Skin of body (tissue), 1 donor: ENCODE measurements at regions not wholly inside any gene's neighbourhood (a gene's known extent, or its start where the extent isn't known, plus 50 kb on each side); places are given as distances from the start of the nearest gene placed in this dataset.
"Not testable (repeated sequence)": the region's sequence is repeated elsewhere in the genome, so short reads cannot be mapped to it uniquely, and the experiment has no call there.

Source experiments
- DNase-seq: peaks from one replicate; lab custom pipeline; 2025; lab: John Stamatoyannopoulos, UW

DNA sequence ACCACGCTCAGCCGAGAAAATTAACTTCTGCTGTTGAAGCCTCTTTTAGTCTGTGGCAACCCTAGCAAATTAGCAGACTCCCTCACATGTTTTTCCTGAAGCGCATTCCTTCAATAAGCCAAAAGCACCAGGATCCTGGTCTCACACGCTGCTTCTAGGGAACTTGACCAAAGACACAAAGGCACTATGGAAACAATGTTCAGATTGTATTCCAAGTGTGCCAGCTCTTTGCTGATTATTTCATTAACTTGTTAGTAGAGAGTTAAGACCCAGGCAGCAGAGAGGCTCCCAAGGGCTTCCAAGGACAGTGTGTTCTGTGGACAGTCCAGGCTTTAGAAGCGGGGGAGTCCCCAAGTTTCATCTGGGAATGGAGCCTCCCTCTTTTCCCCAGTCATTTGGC is 94.4 kb upstream of the BASP1 start:
- DNase-seq = no peak

DNA sequence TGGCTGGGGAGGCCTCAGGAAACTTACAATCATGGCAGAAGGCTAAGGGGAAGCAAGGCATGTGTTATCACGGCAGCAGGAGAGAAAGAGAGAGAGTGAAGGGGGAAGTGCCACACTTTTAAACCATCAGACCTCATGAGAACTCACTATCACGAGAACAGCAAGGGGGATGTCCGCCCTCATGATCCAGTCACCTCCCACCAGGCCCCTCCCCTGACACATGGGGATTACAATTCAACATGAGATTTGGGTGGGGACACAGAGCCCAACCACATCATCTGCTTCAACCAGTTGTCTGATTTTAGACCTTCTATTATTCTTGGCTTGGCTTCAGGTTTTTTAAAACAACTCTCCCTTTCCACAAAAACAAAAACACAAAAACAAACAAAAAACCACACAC is 93.7 kb upstream of the BASP1 start:
- not testable (repeated sequence) for DNase-seq

DNA sequence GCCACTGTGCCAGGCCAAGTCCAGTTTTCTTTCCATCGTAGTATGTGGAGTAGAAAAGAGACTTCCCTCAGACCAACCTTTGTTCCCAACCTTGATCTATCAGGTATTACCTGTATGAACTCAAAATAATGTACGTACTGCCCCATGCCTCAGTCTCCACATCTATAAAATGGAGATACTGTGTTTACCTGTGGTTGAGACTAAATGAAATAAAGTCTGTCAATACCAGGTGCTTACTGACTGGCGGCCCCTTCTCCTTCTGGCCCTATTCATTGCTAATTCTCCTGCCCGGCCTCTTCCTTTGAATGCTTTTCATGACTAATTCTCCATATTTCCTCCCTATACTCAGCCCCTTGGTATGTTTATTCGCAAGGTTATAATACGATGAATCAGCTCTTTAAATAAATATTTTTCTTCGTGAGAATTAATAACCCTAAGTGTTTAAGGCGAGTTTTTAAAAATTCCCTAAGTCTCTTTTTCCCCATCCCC is 89.6 kb upstream of the BASP1 start:
- DNase-seq = no peak

DNA sequence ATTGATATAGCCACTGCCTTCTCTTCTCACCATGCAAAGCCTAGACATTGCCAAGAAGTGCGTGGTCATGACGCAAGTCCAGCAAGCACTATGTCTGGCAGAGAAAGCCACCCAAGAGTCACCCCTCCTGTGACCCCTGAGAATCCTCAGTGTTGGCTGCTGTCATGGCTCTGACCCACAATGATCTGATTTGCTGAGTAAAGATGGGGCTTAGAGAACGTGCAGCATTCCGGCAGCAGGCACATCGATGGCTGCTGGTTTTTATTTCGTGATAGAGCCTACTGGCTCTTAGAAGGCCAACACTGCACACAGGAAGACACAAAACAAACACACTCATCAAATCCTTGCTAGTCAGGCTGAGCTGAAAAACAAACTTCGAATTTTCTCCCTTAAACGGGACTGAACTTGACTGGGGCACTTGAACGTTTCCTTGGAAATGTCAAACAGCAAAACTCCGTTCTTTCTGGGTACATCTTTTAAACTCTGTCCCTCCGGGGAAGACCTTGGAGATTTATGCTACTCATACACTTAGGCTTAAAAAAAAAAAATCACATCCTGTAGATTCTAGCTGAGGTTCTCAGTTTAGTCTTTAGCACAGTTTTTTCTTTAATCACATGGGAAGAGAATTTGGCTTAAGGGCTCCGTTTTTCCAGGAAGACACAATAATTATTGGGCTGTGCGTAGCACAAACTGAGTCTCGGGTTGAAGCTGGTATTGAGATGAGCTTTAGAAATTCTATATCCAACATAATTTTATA is 88.2 kb upstream of the BASP1 start:
- DNase-seq = peak; percentile 43

DNA sequence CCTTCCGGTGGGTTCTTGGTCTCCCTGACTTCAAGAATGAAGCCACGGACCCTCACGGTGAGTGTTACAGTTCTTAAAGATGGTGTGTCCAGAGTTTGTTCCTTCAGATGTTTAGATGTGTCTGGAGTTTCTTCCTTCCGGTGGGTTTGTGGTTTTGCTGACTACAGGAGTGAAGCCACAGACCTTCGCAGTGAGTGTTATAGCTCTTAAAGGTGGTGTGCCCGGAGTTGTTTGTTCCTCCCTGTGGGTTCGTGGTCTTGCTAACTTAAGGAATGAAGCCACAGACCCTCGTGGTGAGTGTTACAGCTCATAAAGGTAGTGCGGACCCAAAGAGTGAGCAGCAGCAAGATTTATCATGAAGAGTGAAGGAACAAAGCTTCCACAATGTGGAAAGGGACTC is 87.1 kb upstream of the BASP1 start:
- DNase-seq = not testable (repeated sequence)

DNA sequence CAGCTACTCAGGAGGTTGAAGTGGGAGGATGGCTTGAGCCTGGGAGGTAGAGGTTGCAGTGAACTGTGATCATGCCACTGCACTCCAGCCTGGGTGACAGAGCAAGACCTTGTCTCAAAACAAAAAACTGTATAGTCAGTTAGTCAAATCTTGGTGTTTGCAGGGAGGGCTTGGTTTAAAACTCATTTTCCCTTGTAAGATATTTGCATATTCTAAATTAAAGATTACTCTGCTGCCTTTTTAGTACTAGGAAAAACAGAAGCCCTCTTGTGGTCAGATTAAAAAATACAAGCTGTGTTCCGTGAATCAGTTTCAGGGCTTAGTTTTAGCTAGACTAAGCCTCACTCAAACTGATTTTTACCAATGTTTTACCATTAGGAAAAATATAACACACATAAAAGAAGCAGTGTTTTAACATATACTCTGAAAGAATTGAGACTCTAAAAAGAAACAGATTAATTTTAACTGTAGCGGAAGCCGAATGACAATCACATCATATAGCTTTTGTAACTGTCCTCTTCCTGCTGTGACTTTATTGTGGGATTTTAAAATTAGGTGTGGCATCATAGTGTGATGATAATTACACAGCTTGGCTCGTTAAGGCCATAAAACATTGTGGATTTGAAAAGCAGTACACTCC is 84.9 kb upstream of the BASP1 start:
- DNase-seq = no peak

DNA sequence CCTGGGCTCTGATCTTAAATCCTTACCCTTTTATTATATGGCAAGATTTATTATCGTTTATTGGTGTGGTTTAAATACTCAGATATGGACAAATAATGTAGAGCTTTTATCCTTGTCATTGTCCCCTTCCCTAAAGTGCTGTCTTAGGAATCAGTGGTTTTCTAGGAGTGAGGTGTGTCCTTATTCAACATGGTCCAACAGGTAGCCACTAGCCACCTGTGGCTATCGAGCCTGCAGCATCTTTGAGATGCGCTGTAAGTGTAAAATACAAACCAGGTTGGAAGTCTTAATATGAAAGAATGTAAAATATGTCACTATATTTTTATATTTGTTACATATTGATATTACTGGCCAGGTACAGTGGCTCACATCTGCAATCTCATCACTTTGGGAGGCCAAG is 82.4 kb upstream of the BASP1 start:
- DNase-seq = no peak

DNA sequence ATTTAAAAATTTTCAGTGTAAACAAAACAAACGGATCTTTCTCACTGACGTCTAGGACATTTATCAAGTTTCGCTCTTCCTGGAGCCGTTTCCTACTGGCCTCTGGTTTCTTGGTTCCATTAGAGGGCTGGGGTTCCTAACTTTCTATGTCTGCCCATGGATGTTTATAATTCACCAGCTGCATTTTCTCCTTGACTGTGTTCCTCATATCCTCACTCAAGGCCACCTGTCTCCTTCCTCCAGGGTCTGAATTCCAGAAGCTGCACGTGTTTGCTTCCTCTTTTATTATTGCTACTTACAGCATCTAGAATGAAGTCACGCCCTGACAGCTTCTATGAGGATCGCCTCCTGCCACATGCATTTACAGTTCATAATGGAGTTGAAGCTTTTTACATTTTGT is 74.1 kb upstream of the BASP1 start:
- no peak for DNase-seq

DNA sequence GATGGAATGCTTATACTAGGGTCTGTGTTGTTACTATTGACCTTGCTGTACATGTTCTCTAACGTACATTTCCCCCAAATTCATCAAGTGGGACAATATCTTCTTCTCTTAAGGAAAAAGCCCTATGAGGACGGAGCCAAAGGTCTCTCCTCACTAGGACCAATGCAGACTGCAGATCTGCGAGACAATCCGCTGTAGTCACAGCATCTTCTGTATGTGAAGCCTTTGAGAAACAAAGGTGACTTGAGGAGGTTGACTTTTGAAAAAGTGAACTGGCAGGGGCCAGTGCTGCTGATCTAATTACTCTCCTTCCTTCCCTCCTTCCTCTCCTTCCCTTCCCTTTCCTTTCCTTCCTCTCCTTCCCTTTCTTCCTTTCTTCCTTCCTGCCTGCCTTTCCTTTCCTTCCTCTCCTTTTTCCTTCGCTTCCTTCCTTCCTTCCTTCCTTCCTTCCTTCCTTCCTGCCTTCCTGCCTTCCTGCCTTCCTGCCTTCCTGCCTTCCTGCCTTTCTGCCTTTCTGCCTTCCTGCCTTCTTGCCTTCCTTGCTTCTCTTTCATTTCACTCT is 71.1 kb upstream of the BASP1 start:
- no peak for DNase-seq

DNA sequence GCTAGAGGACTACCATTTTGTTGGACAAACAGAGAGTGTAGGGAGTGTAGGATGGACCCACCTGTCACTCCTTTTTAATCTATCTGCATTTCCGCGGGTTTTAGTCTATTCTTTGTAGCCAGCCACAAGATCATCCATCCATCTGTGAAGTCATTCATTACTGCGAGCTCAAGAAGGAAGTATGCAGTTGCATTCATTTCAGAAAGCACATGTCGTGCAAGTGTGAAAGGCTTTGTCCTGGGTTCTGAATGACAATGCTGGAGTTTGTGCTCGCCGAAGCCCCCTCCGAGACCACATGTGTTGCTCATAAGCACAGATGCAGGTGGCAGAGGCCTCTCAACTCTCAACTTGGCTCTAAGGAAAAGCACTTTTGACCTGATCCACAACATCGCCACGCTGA is 70.3 kb upstream of the BASP1 start:
- DNase-seq = no peak

DNA sequence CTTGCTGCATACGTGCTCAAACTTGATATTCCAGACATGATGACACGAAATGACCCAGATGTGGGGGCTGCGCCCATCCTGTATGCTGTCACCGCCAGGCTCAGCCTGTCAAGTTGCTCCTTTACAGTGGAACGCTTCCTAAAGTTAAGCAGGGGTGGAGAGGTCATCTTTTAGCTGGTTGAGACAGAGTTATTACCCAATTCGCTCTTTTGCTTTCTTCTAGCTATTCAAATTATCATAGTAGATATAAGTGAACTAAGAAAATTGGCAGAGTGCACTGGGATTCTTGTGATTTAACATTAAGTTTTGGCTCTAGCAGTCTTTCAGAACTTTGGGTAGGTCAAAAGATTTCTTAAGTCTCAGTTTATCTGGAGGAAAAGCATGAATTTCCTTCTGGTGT is 69.8 kb upstream of the BASP1 start:
- no peak for DNase-seq

DNA sequence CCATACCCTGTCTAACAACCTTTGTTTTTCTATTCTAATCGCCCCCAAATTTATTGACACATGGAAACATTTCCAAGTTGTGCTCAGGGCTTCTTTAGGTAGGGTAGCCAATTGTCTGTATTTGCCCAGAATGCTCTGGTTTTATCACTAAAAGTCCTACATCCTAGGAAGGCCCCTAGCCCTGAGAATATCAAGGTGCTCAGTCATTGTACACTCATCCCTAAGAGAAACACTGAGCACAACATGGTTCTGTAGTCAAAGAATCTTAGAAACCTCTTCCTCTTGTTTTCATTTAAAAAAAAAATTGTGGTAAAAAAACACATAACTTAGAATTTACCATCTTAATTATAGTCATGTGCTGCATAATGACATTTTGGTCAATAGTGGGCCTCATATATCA is 69.0 kb upstream of the BASP1 start:
- DNase-seq = no peak

DNA sequence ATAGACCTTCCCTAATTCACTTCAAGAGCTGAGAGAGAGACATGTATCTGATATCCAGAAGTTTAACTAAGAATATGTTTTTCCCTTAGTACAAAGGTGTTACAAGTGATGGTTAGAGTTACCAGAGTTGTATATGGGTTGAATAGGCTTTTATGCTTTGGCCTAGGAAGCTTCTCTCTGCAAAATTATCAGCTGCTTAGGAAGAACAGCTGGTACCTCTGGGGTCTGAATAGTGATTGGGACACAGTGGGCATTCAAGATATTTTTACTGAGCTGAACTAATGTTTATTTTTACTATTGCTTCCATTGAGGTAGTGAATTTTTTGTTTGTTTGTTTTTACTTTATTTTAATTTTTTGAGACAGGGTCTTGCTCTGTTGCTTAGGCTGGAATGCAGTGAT is 67.6 kb upstream of the BASP1 start:
- DNase-seq = no peak

DNA sequence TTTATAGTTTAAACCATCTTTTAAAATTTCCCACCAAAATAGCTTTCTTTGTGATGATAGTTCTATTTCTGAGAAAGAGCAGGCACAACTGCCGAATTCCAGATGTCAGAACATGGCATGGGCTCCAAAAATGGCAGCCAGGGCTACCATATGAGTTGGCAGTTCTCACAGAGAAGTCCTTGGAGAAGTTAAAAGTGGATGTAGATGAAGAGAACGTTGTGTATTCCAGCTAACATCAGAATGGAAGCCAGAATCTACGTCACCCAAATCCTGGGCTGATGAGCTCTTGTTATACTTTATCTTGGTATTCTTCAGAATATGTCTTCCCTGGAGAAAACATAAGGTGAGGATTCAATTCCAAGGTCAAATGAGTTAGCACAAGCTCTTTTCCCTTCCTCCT is 66.9 kb upstream of the BASP1 start:
- DNase-seq = no peak

DNA sequence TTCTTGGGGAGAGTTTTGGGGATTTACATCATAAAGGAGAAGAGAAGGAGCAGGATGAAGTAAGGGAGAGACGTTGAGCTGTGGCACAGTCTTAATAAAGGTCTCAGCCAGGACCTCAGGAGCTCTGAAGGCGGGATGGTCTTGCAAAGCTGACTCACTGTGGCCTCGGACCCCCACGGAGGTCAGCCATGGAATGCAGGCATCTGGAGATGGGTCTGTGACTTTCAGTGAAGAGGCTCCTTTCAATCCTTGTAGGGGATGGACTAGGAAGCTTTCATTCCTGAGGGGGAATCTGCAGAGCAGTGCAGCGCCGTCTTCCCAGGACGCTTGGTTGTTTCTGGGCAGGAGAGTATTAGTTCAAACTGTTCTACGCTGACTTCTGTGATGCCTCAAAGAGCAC is 65.7 kb upstream of the BASP1 start:
- DNase-seq = no peak

DNA sequence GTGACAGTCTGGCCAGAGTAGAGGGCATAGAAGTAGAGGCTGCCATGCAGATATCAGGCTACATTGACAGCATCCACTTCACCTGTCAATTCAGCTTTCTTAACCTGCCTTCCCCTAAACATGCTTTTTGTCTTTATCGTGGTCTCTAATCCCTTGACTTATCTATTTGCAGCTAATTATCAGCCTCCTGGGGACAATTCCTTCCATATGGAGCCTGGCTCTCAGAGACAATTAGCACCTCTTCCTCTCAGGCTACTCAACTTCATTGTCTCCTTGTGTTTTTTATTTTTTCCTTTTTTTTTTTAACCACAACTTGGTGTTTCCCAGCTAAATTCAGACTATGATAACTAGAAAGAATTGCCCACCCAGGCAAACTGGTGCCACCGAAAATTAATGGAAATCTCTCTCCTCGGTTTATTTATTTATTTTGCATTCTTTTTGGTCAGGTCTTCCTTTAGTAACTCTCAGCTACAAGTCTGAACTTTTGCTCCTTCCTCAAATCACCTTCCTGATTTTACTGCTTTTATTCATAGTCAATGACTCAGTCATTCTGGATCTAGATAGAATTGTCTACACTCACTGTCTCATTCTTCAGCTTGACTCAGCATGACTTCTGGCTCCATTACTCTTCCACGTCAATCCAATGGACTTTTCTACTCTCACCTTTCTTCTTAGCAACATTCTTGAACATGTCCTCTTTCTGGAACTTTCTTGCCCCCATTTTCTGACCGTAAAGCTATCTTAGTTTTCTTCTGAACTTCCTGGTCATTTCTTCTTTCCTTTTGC is 63.0 kb upstream of the BASP1 start:
- no peak for DNase-seq

DNA sequence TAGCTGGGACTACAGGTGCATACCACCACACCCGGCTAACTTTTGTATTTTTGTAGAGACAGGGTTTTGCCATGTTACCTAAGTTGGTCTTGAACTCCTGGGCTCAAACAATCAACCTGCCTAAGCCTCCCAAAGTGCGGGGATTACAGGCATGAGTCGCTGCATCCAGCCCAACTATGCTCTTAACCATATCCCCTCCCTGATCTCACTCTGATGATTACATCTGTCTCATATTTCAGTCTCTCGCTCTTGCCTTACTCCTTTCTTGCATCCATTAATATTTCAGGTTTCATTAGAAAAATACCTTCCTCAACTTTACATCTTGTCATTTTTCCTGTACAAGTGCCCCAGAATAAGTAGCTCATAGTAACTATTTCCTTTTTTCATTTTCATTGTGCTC is 61.0 kb upstream of the BASP1 start:
- no peak for DNase-seq

DNA sequence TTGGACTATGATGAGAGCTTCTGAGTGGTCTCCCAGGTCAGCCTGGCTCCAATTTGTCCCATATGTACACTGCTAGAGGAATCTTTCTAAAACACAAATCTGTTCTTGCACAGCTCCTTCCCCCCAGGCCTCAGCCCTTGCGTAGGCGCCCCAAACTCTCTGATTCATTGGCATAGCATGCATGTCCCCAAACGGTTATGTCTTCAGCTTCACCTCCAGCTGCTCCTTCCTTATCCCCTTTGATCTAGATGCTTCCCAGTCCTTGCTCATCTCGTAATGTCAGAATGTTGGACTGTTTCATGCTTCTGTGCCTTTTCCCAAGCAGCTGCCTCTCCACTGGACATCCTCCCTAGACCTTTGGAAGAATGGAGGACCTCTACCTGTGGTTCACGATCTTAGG is 60.1 kb upstream of the BASP1 start:
- no peak for DNase-seq

DNA sequence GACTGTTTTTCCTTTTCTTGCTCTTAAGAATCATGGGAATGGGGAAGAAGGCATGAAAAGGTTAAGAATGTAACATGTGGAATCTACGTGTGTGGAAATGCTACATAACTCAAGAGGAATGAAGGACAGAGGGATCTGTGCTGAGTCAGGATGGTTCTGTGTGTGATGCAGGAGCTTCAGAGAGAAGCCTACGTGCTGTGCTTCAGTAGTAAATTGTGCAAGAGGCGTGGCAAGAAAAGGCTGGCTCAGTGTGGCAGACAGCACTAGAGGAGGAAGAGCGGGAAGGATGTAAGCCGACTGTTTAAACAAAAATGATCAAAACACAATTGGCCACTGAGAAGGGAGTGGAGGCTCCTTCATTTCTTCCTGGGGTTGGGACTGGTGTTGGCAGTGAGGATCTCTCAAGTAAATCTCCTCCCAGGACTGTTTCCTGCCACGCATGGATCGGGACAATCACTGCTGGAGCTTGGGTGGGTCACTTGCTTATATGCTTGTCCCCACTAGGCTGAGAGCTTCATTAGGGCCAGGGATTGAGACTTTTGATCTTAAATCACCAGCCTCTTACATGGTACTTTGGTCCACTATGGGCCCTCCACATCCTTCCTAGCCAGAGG is 59.4 kb upstream of the BASP1 start:
- no peak for DNase-seq

DNA sequence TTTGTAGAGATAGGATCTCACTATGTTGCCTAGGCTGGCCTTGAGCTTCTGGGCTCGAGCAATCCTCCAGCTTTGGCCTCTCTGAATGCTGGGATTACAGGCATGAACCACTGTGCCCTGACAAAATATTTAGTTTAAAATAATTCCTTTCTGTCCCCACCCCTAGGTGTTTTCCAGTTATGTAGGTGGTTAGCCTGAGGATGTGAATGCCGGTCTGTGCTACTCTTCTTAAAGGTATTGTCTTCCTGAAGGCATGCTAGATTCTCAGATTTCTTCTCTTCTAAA is 56.7 kb upstream of the BASP1 start:
- DNase-seq = no peak

DNA sequence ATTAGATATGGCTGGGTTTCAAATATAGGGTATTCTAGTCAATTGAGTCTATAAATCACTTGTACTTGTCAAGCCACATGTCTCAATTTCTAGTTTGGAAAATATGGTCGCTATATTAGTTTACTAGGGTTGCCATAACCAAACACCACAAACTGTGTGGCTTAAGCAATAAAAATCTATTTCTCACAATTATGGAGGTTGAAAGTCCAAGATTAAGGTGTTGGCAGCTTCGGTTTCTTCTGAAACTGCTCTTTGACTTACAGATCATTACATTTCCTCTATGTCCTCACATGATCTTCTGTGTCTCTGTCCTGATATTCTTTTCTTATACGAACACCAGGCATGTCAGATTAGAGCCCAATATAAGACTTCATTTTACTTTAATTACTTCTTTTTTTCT is 55.8 kb upstream of the BASP1 start:
- DNase-seq = no peak

DNA sequence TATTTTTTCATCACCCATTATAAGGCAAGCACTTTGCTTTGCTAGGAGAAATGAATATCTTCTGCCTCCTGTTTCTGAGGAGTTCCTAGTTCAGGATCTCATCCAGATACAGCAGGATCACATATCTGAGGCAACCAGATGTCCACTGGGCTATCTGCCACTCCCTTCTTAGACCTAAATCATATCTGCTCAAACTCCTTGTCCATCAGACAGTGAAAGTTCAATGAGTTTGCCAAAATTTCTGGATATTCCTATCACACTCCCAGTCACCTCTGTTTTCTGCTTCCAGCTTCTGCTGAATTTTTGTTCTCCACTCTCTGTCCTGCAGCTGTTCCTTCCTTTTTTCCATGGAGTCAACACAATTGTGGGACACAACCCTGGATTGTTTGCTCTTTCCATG is 54.2 kb upstream of the BASP1 start:
- DNase-seq = no peak
